HEK293T (cell line): ENCODE measurements at regions not wholly inside any gene's neighbourhood (a gene's known extent, or its start where the extent isn't known, plus 50 kb on each side); places are given as distances from the start of the nearest gene placed in this dataset.

ENCODE experiments used
- CTCF ChIA-PET: fragments of 350-600 bp; formaldehyde crosslinking; extraction: SDS; loops from one replicate; lab custom pipeline; 2021; ENCODE audit warnings: antibody characterized with exemption, inconsistent platforms; lab: Yijun Ruan, JAX
- POLR2A ChIA-PET: fragments of 350-600 bp; formaldehyde crosslinking; extraction: SDS; loops from one replicate; lab custom pipeline; 2020; ENCODE audit warnings: antibody characterized with exemption, inconsistent platforms; lab: Yijun Ruan, JAX
- DNase-seq: peaks from one replicate; pipeline ENCODE4 v3.0.0; 2012; ENCODE audit warnings: mixed read lengths; ENCODE audit errors: extremely low spot score
- ARNT ChIP-seq: fragments of 450-650 bp; IDR thresholded peaks from 2 replicates; pipeline ENCODE4 v1.6.1; 2017; ENCODE audit warnings: mild to moderate bottlenecking
- BHLHE40 ChIP-seq: fragments of 450-650 bp; IDR thresholded peaks from 2 replicates; pipeline ENCODE4 v1.6.1; 2016; ENCODE audit warnings: mild to moderate bottlenecking, moderate library complexity, borderline replicate concordance
- CTBP1 ChIP-seq: fragments of 450-650 bp; IDR thresholded peaks from 2 replicates; pipeline ENCODE4 v1.6.1; 2016; ENCODE audit warnings: borderline replicate concordance
- ELF4 ChIP-seq: fragments of 450-650 bp; IDR thresholded peaks from 2 replicates; pipeline ENCODE4 v1.6.1; 2017; ENCODE audit warnings: antibody characterized with exemption
- FOXA1 ChIP-seq: fragments of 450-650 bp; IDR thresholded peaks from 2 replicates; pipeline ENCODE4 v1.6.1; 2016; ENCODE audit warnings: mild to moderate bottlenecking
- FOXK2 ChIP-seq: fragments of 450-650 bp; IDR thresholded peaks from 2 replicates; pipeline ENCODE4 v1.6.1; 2016; ENCODE audit warnings: mild to moderate bottlenecking
- FOXM1 ChIP-seq: fragments of 450-650 bp; IDR thresholded peaks from 2 replicates; pipeline ENCODE4 v1.6.1; 2017; ENCODE audit warnings: mild to moderate bottlenecking, borderline replicate concordance
- HDGF ChIP-seq: fragments of 450-650 bp; IDR thresholded peaks from 2 replicates; pipeline ENCODE4 v1.6.1; 2017; ENCODE audit warnings: antibody characterized with exemption, borderline replicate concordance
- L3MBTL2 ChIP-seq: fragments of 450-650 bp; conservative IDR thresholded peaks from 2 replicates; pipeline ENCODE4 v1.6.1; 2016; ENCODE audit warnings: mild to moderate bottlenecking
- LEF1 ChIP-seq: fragments of 450-650 bp; IDR thresholded peaks from 2 replicates; pipeline ENCODE4 v1.6.1; 2017; ENCODE audit warnings: mild to moderate bottlenecking, borderline replicate concordance
- NFRKB ChIP-seq: fragments of 450-650 bp; IDR thresholded peaks from 2 replicates; pipeline ENCODE4 v1.6.1; 2016; ENCODE audit warnings: mild to moderate bottlenecking, moderate library complexity
- SP1 ChIP-seq: fragments of 450-650 bp; IDR thresholded peaks from 2 replicates; pipeline ENCODE4 v1.6.1; 2017
- SUZ12 ChIP-seq: fragments of 450-650 bp; IDR thresholded peaks from 2 replicates; pipeline ENCODE4 v1.6.1; 2016; ENCODE audit warnings: mild to moderate bottlenecking
- TARDBP ChIP-seq: fragments of 450-650 bp; IDR thresholded peaks from 2 replicates; pipeline ENCODE4 v1.6.1; 2016
- ZNF384 ChIP-seq: fragments of 450-650 bp; IDR thresholded peaks from 2 replicates; pipeline ENCODE4 v1.6.1; 2016
- TF ChIP-seq, protein P1 (sequence below): fragments of 450-650 bp; IDR thresholded peaks from 2 replicates; pipeline ENCODE4 v1.6.1; 2016

DNA sequence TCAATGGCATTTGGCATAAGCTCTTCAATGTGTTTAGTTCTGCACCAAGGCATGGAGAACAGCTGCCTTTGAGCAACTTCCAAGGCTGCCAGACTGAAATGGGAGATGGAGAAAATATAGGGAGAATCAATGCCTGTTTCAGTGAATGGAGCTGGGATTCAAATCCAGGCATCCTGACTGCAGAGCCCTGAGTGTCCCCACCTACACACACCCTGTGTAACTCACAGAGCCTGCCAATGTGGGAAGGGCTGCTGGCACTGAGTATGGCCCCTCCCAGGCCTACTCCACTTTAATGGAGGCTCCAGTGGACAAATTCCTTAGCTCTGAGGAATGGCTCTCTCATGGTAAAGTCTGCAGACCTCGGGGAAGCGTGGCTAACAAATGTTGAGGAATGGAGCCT, 145.6 kb upstream of the TNR start:
- ChIA-PET POLR2A (interaction anchor here (1.5 kb wide), 1 partner anchor 319 kb away, joined by 3 read pairs; the partner anchor contains the start of gene COP1), CTCF (interaction anchor here (0.5 to 0.6 kb wide), 2 partner anchors 142 to 144 kb away, joined by 3 to 4 read pairs; no protein-coding TSS in a partner anchor)
- no peak for DNase-seq
- TF ChIP-seq FOXK2 (no peak), ZNF384 (no peak), ELF4 (no peak), CTBP1 (no peak), LEF1 (no peak), NFRKB (no peak), FOXA1 (no peak), L3MBTL2 (no peak), TARDBP (no peak), HDGF (no peak), ARNT (no peak), SP1 (no peak)

DNA sequence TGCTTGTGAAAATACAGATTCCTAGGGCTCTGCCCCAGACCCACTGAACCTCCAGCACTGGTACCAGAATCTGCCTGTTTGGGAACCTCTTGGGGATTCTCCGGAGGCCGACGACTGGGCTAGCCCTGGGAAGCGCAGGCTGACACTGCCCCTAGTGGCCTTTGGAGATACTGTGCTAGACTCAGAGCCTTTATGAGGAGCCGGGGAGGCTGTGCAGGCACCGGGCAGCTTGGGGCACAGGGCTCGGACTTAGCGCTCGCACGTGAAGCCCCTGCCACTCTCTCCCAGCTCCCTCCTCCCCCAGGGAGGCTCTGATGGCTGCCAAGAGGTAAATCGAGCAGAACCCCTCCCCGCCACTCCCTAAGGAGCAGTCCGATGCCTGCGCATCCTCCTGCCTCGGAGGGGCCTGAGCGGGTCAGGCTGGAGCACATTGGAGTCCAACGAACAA, 144.6 kb upstream of the TNR start:
- no peak for TF ChIP-seq FOXM1
- no peak for TF ChIP-seq SP1
- TF ChIP-seq L3MBTL2, result no peak
- no peak for TF ChIP-seq ARNT
- TF ChIP-seq FOXK2, result no peak
- TF ChIP-seq LEF1, result no peak
- no peak for TF ChIP-seq BHLHE40
- no peak for TF ChIP-seq ELF4
- TF ChIP-seq CTBP1, result no peak
- no peak for TF ChIP-seq SUZ12
- TF ChIP-seq TARDBP, result no peak
- TF ChIP-seq FOXA1, result no peak
- TF ChIP-seq, protein P1, sequence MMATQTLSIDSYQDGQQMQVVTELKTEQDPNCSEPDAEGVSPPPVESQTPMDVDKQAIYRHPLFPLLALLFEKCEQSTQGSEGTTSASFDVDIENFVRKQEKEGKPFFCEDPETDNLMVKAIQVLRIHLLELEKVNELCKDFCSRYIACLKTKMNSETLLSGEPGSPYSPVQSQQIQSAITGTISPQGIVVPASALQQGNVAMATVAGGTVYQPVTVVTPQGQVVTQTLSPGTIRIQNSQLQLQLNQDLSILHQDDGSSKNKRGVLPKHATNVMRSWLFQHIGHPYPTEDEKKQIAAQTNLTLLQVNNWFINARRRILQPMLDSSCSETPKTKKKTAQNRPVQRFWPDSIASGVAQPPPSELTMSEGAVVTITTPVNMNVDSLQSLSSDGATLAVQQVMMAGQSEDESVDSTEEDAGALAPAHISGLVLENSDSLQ, result no peak
- TF ChIP-seq HDGF, result no peak
- CTCF ChIA-PET, result no interaction called here
- peak; percentile 90 for DNase-seq

DNA sequence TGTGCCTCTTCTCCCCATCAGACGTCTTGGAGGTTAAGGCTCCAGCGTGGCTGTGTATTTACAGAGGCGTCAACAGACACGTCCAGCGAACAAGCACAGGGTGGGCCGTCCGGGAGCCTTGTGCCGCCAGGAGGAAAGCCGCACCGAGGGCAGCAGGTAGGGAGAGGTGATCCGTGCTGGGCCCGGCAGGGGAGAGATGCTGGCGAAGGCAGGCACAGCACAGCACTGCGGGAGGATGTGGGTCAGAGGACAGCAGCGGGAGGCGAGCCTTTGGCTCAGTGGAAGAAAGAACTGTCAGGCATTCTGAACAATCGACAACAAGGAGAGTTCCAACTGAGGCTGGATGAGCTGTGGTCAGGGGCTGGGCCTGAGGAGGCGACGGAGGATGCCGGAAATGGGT, 144.1 kb upstream of the TNR start:
- ChIA-PET CTCF (no interaction called here), POLR2A (interaction anchor here (1.0 to 1.5 kb wide), 2 partner anchors 61 to 320 kb away, joined by 3 read pairs; partner anchors contain the start of gene COP1)
- DNase-seq, result no peak
- TF ChIP-seq CTBP1, result no peak
- no peak for TF ChIP-seq NFRKB
- no peak for TF ChIP-seq ZNF384
- TF ChIP-seq SP1, result no peak
- no peak for TF ChIP-seq LEF1
- no peak for TF ChIP-seq L3MBTL2
- no peak for TF ChIP-seq FOXA1
- TF ChIP-seq, protein P1, result no peak
- TF ChIP-seq TARDBP, result no peak
- no peak for TF ChIP-seq ARNT
- TF ChIP-seq FOXK2, result no peak

More for the DNA sequence above, 144.6 kb upstream of the TNR start:
- POLR2A ChIA-PET, result interaction anchor here (1.0 to 1.5 kb wide), 2 partner anchors 60 to 320 kb away, joined by 3 read pairs; partner anchors contain the start of gene COP1

DNA sequence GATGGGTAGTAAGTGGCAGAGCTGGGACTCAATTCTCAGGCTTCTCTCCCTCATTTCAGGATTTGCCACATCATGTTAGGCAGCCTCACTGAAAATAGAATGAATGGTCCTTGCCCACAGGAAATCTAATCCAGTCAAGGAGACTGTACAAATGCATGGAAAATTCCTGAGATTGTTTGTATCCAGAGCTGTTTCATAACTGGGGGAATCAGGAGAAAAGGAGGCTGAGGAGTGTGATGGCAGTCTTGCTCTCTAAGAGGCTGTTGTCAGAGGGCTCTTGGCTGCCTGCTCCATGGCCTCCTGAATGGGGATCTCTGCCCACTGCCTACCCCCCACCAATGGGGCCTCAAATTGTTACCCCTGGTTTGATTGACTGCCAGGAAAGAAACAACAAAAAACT, 141.9 kb upstream of the TNR start:
- TF ChIP-seq TARDBP (no peak), LEF1 (no peak), BHLHE40 (no peak), ZNF384 (no peak), FOXA1 (no peak), SUZ12 (no peak), NFRKB (no peak), FOXM1 (no peak), L3MBTL2 (no peak), ELF4 (no peak), SP1 (no peak), CTBP1 (no peak), ARNT (no peak), HDGF (no peak)
- CTCF ChIA-PET, result no interaction called here

DNA sequence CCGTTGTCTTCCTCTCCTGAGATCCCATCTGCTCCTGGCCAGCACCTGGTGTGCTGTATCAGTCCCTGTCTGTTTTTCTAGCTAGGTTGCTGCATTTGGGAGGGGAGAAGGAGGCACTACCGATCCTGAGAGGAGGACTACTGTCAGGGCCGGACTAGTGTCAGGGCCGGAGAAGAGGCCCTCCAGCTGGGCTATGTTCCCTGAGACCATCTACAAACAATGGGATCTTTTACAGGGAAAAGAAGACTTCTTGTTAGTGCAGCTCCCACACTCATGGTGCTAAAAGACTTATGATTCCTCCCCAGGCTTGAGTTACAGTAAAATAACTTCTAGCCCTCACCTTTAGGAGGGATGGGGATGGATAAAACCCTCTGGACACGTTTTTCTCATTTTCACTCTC, 141.0 kb upstream of the TNR start:
- ChIA-PET CTCF (no interaction called here), POLR2A (no interaction called here)
- TF ChIP-seq FOXA1, result no peak
- no peak for TF ChIP-seq NFRKB
- TF ChIP-seq SUZ12, result no peak
- TF ChIP-seq, protein P1, result no peak
- TF ChIP-seq ZNF384, result no peak
- TF ChIP-seq HDGF, result no peak
- no peak for TF ChIP-seq BHLHE40
- no peak for TF ChIP-seq SP1
- TF ChIP-seq ARNT, result no peak
- TF ChIP-seq LEF1, result no peak
- no peak for TF ChIP-seq CTBP1
- no peak for TF ChIP-seq TARDBP
- no peak for TF ChIP-seq ELF4
- no peak for TF ChIP-seq FOXM1
- no peak for TF ChIP-seq L3MBTL2
- DNase-seq, result no peak

More for the DNA sequence above, 141.9 kb upstream of the TNR start:
- POLR2A ChIA-PET, result no interaction called here
- no peak for DNase-seq

DNA sequence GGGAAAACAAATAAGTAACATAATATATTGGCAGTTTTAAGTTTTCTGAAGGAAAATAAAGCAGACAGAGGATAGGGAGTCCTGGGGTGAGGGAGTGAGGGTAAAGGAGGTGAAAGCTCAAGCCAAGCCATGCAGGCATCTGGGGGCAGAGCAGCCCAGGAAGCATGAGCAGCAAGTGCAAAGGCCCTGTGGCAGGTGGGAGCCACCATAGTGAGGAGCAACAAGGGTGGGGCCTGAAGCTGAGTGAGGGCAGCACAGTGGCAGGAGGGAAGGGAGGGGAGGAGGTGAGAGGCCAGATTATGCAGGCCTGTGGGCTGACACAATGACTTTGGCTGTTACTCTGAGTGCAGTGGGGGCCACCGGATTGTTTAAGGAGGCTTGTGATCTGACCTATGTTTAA, 138.8 kb upstream of the TNR start:
- ChIA-PET CTCF (no interaction called here), POLR2A (no interaction called here)
- no peak for TF ChIP-seq ARNT
- no peak for TF ChIP-seq TARDBP
- no peak for TF ChIP-seq SP1
- TF ChIP-seq SUZ12, result no peak
- TF ChIP-seq NFRKB, result no peak
- no peak for TF ChIP-seq ELF4
- TF ChIP-seq ZNF384, result no peak
- TF ChIP-seq FOXA1, result no peak
- no peak for TF ChIP-seq BHLHE40
- TF ChIP-seq L3MBTL2, result no peak
- TF ChIP-seq FOXM1, result no peak
- no peak for TF ChIP-seq HDGF
- TF ChIP-seq FOXK2, result no peak
- TF ChIP-seq, protein P1, result no peak
- no peak for TF ChIP-seq CTBP1
- no peak for TF ChIP-seq LEF1
- DNase-seq, result no peak
